ENCODE measurements at regions not wholly inside any gene's neighbourhood (a gene's known extent, or its start where the extent isn't known, plus 50 kb on each side); places are given as distances from the start of the nearest gene placed in this dataset.
"Not testable (repeated sequence)": the region's sequence is repeated elsewhere in the genome, so short reads cannot be mapped to it uniquely, and the experiment has no call there.

GRCh38 chr16:22710326-22710725 is 103.6 kb upstream of the HS3ST2 start:
- no peak for TF ChIP-seq CTCF (IDR thresholded peaks at IDR 0.05; ENCODE audit: insufficient read depth, low read length, poor library complexity, severe bottlenecking)
- no peak overlapping the region for H3K4me3 ChIP-seq (replicated peaks; ENCODE audit: low read depth, low read length)
- no peaks in the 10 kb centered on the region for H3K27me3 ChIP-seq (replicated peaks; ENCODE audit: control insufficient read depth, insufficient read depth, low read length)
- no peak for DNase-seq (ENCODE audit: extremely low read depth, insufficient read length)
- no peaks in the 10 kb centered on the region for H3K36me3 ChIP-seq (ENCODE audit: control insufficient read depth, insufficient read depth, low read length)

- no peak for TF ChIP-seq CTCF (IDR thresholded peaks at IDR 0.05; ENCODE audit: insufficient read depth, low read length, poor library complexity, severe bottlenecking)
- DNase-seq (ENCODE audit: extremely low read depth, insufficient read length), result no peak
- no peaks in the 10 kb centered on the region for H3K27me3 ChIP-seq (replicated peaks; ENCODE audit: control insufficient read depth, insufficient read depth, low read length)
- no peaks in the 10 kb centered on the region for H3K36me3 ChIP-seq (ENCODE audit: control insufficient read depth, insufficient read depth, low read length)
- H3K4me3 ChIP-seq (replicated peaks; ENCODE audit: low read depth, low read length), result no peak overlapping the region
Measured at GRCh38 chr16:22711847-22712246, 102.1 kb upstream of the HS3ST2 start.

- Histone ChIP-seq H3K36me3 (ENCODE audit: control insufficient read depth, insufficient read depth, low read length) (no peaks in the 10 kb centered on the region), H3K27me3 (replicated peaks; ENCODE audit: control insufficient read depth, insufficient read depth, low read length) (no peaks in the 10 kb centered on the region), H3K4me3 (replicated peaks; ENCODE audit: low read depth, low read length) (no peak overlapping the region)
- DNase-seq (ENCODE audit: extremely low read depth, insufficient read length), result no peak
- no peak for TF ChIP-seq CTCF (IDR thresholded peaks at IDR 0.05; ENCODE audit: insufficient read depth, low read length, poor library complexity, severe bottlenecking)
Measured at GRCh38 chr16:22712471-22712870, 101.5 kb upstream of the HS3ST2 start.

GRCh38 chr16:22718598-22718997 is 95.4 kb upstream of the HS3ST2 start:
- not testable (repeated sequence) for DNase-seq (ENCODE audit: extremely low read depth, insufficient read length); H3K4me3 ChIP-seq (replicated peaks; ENCODE audit: low read depth, low read length); H3K36me3 ChIP-seq (ENCODE audit: control insufficient read depth, insufficient read depth, low read length)

GRCh38 chr16:22719945-22720344 is 94.0 kb upstream of the HS3ST2 start:
- no peaks in the 10 kb centered on the region; the same call in 1 of the 2 replicates for H3K27me3 ChIP-seq (replicated peaks; ENCODE audit: control insufficient read depth, insufficient read depth, low read length)
- TF ChIP-seq CTCF (IDR thresholded peaks at IDR 0.05; ENCODE audit: insufficient read depth, low read length, poor library complexity, severe bottlenecking), result no peak
- H3K4me3 ChIP-seq (replicated peaks; ENCODE audit: low read depth, low read length), result no peak overlapping the region
- no peaks in the 10 kb centered on the region for H3K36me3 ChIP-seq (ENCODE audit: control insufficient read depth, insufficient read depth, low read length)
- DNase-seq (ENCODE audit: extremely low read depth, insufficient read length), result no peak

More at GRCh38 chr16:22718598-22718997, 95.4 kb upstream of the HS3ST2 start:
- H3K27me3 ChIP-seq (replicated peaks; ENCODE audit: control insufficient read depth, insufficient read depth, low read length), result not testable (repeated sequence)

GRCh38 chr16:22721511-22722100 is 92.4 kb upstream of the HS3ST2 start:
- no peaks in the 10 kb centered on the region for H3K36me3 ChIP-seq (ENCODE audit: control insufficient read depth, insufficient read depth, low read length)
- H3K27me3 ChIP-seq (replicated peaks; ENCODE audit: control insufficient read depth, insufficient read depth, low read length), result no peaks in the 10 kb centered on the region; the same call in 1 of the 2 replicates
- no peak for TF ChIP-seq CTCF (IDR thresholded peaks at IDR 0.05; ENCODE audit: insufficient read depth, low read length, poor library complexity, severe bottlenecking)
- DNase-seq (ENCODE audit: extremely low read depth, insufficient read length), result no peak
- H3K4me3 ChIP-seq (replicated peaks; ENCODE audit: low read depth, low read length), result no peak overlapping the region

- not testable (repeated sequence) for DNase-seq (ENCODE audit: extremely low read depth, insufficient read length); H3K27me3 ChIP-seq (replicated peaks; ENCODE audit: control insufficient read depth, insufficient read depth, low read length); H3K4me3 ChIP-seq (replicated peaks; ENCODE audit: low read depth, low read length); H3K36me3 ChIP-seq (ENCODE audit: control insufficient read depth, insufficient read depth, low read length)
Measured at GRCh38 chr16:22722551-22723541, 91.1 kb upstream of the HS3ST2 start.

Measured in GM06990 (cell line).